ENCODE measurements at regions not wholly inside any gene's neighbourhood (a gene's known extent, or its start where the extent isn't known, plus 50 kb on each side); places are given as distances from the start of the nearest gene placed in this dataset.

- H3K27me3 ChIP-seq (ENCODE audit: insufficient read depth, low read length) = no peaks in the 10 kb centered on the region
Observed at GRCh38 chr5:74506119-74506518, 134.4 kb downstream of the ENC1 start.

GRCh38 chr5:74504463-74504862 lies 136.1 kb downstream of the ENC1 start:
- no peak for TF ChIP-seq CTCF (IDR thresholded peaks at IDR 0.05; ENCODE audit: extremely low read depth, low read depth, low read length)
- no peak overlapping the region for H3K4me2 ChIP-seq (ENCODE audit: insufficient read depth, low read length)
- no peaks in the 10 kb centered on the region for H3K4me1 ChIP-seq (ENCODE audit: insufficient read depth, low read length)
- no peaks in the 10 kb centered on the region for H4K20me1 ChIP-seq (ENCODE audit: insufficient read depth, low read length)
- no peak overlapping the region for H3K27ac ChIP-seq (ENCODE audit: low read depth, low read length)
- no peaks in the 10 kb centered on the region for H3K9me3 ChIP-seq (ENCODE audit: low read depth, low read length)
- H3K27me3 ChIP-seq (ENCODE audit: insufficient read depth, low read length) = no peaks in the 10 kb centered on the region
- no peaks in the 10 kb centered on the region for H3K36me3 ChIP-seq (ENCODE audit: insufficient read depth, low read length)
- H2AFZ ChIP-seq (ENCODE audit: low read length) = no peak overlapping the region
- H3K4me3 ChIP-seq (ENCODE audit: insufficient read depth, low read length) = no peak overlapping the region
- no peaks in the 10 kb centered on the region for H3K79me2 ChIP-seq (ENCODE audit: insufficient read depth, low read length)
- DNase-seq (ENCODE audit: insufficient read length, low spot score, missing footprints) = no peak

More at GRCh38 chr5:74506119-74506518, 134.4 kb downstream of the ENC1 start:
- Histone ChIP-seq H3K27ac (ENCODE audit: low read depth, low read length) (no peak overlapping the region), H2AFZ (ENCODE audit: low read length) (no peak overlapping the region), H3K4me2 (ENCODE audit: insufficient read depth, low read length) (no peak overlapping the region), H3K4me1 (ENCODE audit: insufficient read depth, low read length) (no peaks in the 10 kb centered on the region), H3K36me3 (ENCODE audit: insufficient read depth, low read length) (no peaks in the 10 kb centered on the region), H4K20me1 (ENCODE audit: insufficient read depth, low read length) (no peaks in the 10 kb centered on the region), H3K4me3 (ENCODE audit: insufficient read depth, low read length) (no peak overlapping the region), H3K79me2 (ENCODE audit: insufficient read depth, low read length) (no peaks in the 10 kb centered on the region), H3K9me3 (ENCODE audit: low read depth, low read length) (no peaks in the 10 kb centered on the region)
- TF ChIP-seq CTCF (IDR thresholded peaks at IDR 0.05; ENCODE audit: extremely low read depth, low read depth, low read length) = no peak
- DNase-seq (ENCODE audit: insufficient read length, low spot score, missing footprints) = no peak

GRCh38 chr5:74502479-74502950 lies 138.0 kb downstream of the ENC1 start:
- no peak overlapping the region for H2AFZ ChIP-seq (ENCODE audit: low read length)
- H3K4me3 ChIP-seq (ENCODE audit: insufficient read depth, low read length) = no peak overlapping the region
- H3K36me3 ChIP-seq (ENCODE audit: insufficient read depth, low read length) = no peaks in the 10 kb centered on the region
- no peak for TF ChIP-seq CTCF (IDR thresholded peaks at IDR 0.05; ENCODE audit: extremely low read depth, low read depth, low read length)
- DNase-seq (ENCODE audit: insufficient read length, low spot score, missing footprints) = peak; percentile 49
- no peaks in the 10 kb centered on the region for H4K20me1 ChIP-seq (ENCODE audit: insufficient read depth, low read length)
- no peak overlapping the region for H3K4me2 ChIP-seq (ENCODE audit: insufficient read depth, low read length)
- no peaks in the 10 kb centered on the region for H3K79me2 ChIP-seq (ENCODE audit: insufficient read depth, low read length)
- no peak overlapping the region for H3K27ac ChIP-seq (ENCODE audit: low read depth, low read length)
- H3K9me3 ChIP-seq (ENCODE audit: low read depth, low read length) = no peaks in the 10 kb centered on the region
- H3K27me3 ChIP-seq (ENCODE audit: insufficient read depth, low read length) = no peaks in the 10 kb centered on the region
- peaks cover 3% of the 10 kb centered on the region for H3K4me1 ChIP-seq (ENCODE audit: insufficient read depth, low read length)

- H3K4me1 ChIP-seq (ENCODE audit: insufficient read depth, low read length) = peaks cover 4% of the 10 kb centered on the region
- H3K4me3 ChIP-seq (ENCODE audit: insufficient read depth, low read length) = no peak overlapping the region
- no peaks in the 10 kb centered on the region for H3K9me3 ChIP-seq (ENCODE audit: low read depth, low read length)
- no peaks in the 10 kb centered on the region for H4K20me1 ChIP-seq (ENCODE audit: insufficient read depth, low read length)
- no peaks in the 10 kb centered on the region for H3K36me3 ChIP-seq (ENCODE audit: insufficient read depth, low read length)
- TF ChIP-seq CTCF (IDR thresholded peaks at IDR 0.05; ENCODE audit: extremely low read depth, low read depth, low read length) = no peak
- H3K27ac ChIP-seq (ENCODE audit: low read depth, low read length) = no peak overlapping the region
- DNase-seq (ENCODE audit: insufficient read length, low spot score, missing footprints) = no peak
- H3K27me3 ChIP-seq (ENCODE audit: insufficient read depth, low read length) = no peaks in the 10 kb centered on the region
- no peaks in the 10 kb centered on the region for H3K79me2 ChIP-seq (ENCODE audit: insufficient read depth, low read length)
- H2AFZ ChIP-seq (ENCODE audit: low read length) = no peak overlapping the region
- H3K4me2 ChIP-seq (ENCODE audit: insufficient read depth, low read length) = no peak overlapping the region
Observed at GRCh38 chr5:74501674-74502478, 138.7 kb downstream of the ENC1 start.
